A549 (cell line): ENCODE measurements at regions not wholly inside any gene's neighbourhood (a gene's known extent, or its start where the extent isn't known, plus 50 kb on each side); places are given as distances from the start of the nearest gene placed in this dataset.

Experiments used
- ATAC-seq, 2 experiments: fragments of 200-7000 bp in 1 of 2; fragments of >200 bp in 1 of 2; cut with Nextera tagmentation in 1 of 2; cut with Tn5 transposase in 1 of 2; 3 replicates each; pipeline versions ENCODE4 v1.8.0 to v1.9.1; 2018 to 2020; ENCODE audit warnings: mild to moderate bottlenecking in 1 of 2, moderate library complexity in 1 of 2
- CTCF ChIA-PET: fragments of 300-600 bp; sonication (Branson Sonifier 250); formaldehyde crosslinking; extraction: SDS; loops from one replicate; lab custom pipeline; 2021; ENCODE audit warnings: antibody characterized with exemption, inconsistent platforms; lab: Yijun Ruan, JAX
- POLR2A ChIA-PET: fragments of 350-600 bp; formaldehyde crosslinking; extraction: SDS; loops from one replicate; lab custom pipeline; 2021; ENCODE audit warnings: antibody characterized with exemption, inconsistent platforms; lab: Yijun Ruan, JAX
- DNase-seq, 2 experiments: peaks; one replicate each; pipeline versions ENCODE4 v3.0.0 to v3.0.0-alpha.2; 2011 to 2016; ENCODE audit warnings: low read depth in 1 of 2, low spot score in 1 of 2
- FAIRE-seq: peaks from 2 replicates; lab custom pipeline; 2011; peaks lifted over from hg19 to GRCh38; lab: Jason Lieb, UNC
- H3K27ac ChIP-seq, 2 experiments: fragments of >200 bp; sonication (Bioruptor Twin); formaldehyde crosslinking; 3 replicates each; pipeline ENCODE4 v1.5.1; 2016 to 2017
- H3K4me1 ChIP-seq: fragments of >200 bp; sonication (Bioruptor Twin); formaldehyde crosslinking; 3 replicates; pipeline ENCODE4 v1.6.1; 2016
- H3K4me2 ChIP-seq: fragments of >200 bp; sonication (Bioruptor Twin); formaldehyde crosslinking; 3 replicates; pipeline ENCODE4 v1.6.1; 2016
- H3K4me3 ChIP-seq: fragments of >200 bp; sonication (Bioruptor Twin); formaldehyde crosslinking; 3 replicates; pipeline ENCODE4 v1.5.1; 2016
- H3K9me3 ChIP-seq: fragments of >200 bp; sonication (Bioruptor Twin); formaldehyde crosslinking; 3 replicates; pipeline ENCODE4 v1.6.1; 2016
- CBX2 ChIP-seq: fragments of 200-600 bp; sonication (generic); IDR thresholded peaks from 2 replicates; pipeline ENCODE4 v1.6.1; 2016; ENCODE audit warnings: low read depth, mild to moderate bottlenecking, borderline replicate concordance
- CHD4 ChIP-seq: fragments of 200-600 bp; sonication (generic); IDR thresholded peaks from 2 replicates; pipeline ENCODE4 v1.6.1; 2016; ENCODE audit warnings: antibody characterized with exemption, mild to moderate bottlenecking, borderline replicate concordance
- EHMT2 ChIP-seq: fragments of 200-600 bp; sonication (generic); IDR thresholded peaks from 2 replicates; pipeline ENCODE4 v1.6.1; 2016; ENCODE audit warnings: antibody characterized with exemption, low read depth, mild to moderate bottlenecking, moderate library complexity
- EP300 ChIP-seq, 2 experiments: fragments of >200 bp; sonication (Bioruptor Twin); formaldehyde crosslinking; IDR thresholded peaks; 2 replicates in 1 of 2; 3 replicates in 1 of 2; pipeline ENCODE4 v1.6.1; 2016 to 2017
- ESRRA ChIP-seq: fragments of 150-350 bp; IDR thresholded peaks from 2 replicates; pipeline ENCODE4 v1.6.1; 2014; ENCODE audit warnings: mild to moderate bottlenecking, low read length, borderline replicate concordance
- FOSB ChIP-seq: fragments of 250-450 bp; sonication (Bioruptor Pico); IDR thresholded peaks from 2 replicates; pipeline ENCODE4 v1.5.0; 2020; ENCODE audit warnings: mild to moderate bottlenecking, moderate library complexity
- HEYL ChIP-seq: fragments of 250-450 bp; sonication (Bioruptor Pico); IDR thresholded peaks from 2 replicates; pipeline ENCODE4 v1.8.0; 2021; ENCODE audit warnings: mild to moderate bottlenecking, moderate library complexity
- JUN ChIP-seq, 2 experiments: fragments of >200 bp; sonication (Bioruptor Twin); formaldehyde crosslinking; IDR thresholded peaks; 2 replicates in 1 of 2; 3 replicates in 1 of 2; pipeline ENCODE4 v1.6.1; 2016 to 2017
- JUNB ChIP-seq: fragments of >200 bp; sonication (Bioruptor Twin); formaldehyde crosslinking; IDR thresholded peaks from 2 replicates; pipeline ENCODE4 v1.6.1; 2016
- KDM5A ChIP-seq: fragments of 200-600 bp; sonication (generic); IDR thresholded peaks from 2 replicates; pipeline ENCODE4 v1.6.1; 2016; ENCODE audit warnings: antibody characterized with exemption, mild to moderate bottlenecking
- MYC ChIP-seq: IDR thresholded peaks from 2 replicates; pipeline ENCODE4 v1.6.1; 2012; ENCODE audit warnings: mild to moderate bottlenecking, inconsistent platforms, low read length, improper control_type of control experiment, borderline replicate concordance
- NR3C1 ChIP-seq: fragments of >200 bp; sonication (Bioruptor Twin); formaldehyde crosslinking; IDR thresholded peaks from 3 replicates; pipeline ENCODE4 v1.6.1; 2017
- POLR2A ChIP-seq: IDR thresholded peaks from 2 replicates; pipeline ENCODE4 v1.6.1; 2012; ENCODE audit warnings: mild to moderate bottlenecking, low read length
- POLR2AphosphoS2 ChIP-seq: conservative IDR thresholded peaks from 2 replicates; pipeline ENCODE4 v1.6.1; 2012; ENCODE audit warnings: low read length, improper control_type of control experiment, inconsistent platforms
- RAD21 ChIP-seq, 2 experiments: fragments of >200 bp in 1 of 2; sonication (Bioruptor Twin) in 1 of 2; formaldehyde crosslinking in 1 of 2; IDR thresholded peaks in 1 of 2; conservative IDR thresholded peaks in 1 of 2; 2 replicates in 1 of 2; 3 replicates in 1 of 2; pipeline ENCODE4 v1.6.1; 2012 to 2018; ENCODE audit warnings: inconsistent platforms in 1 of 2
- RCOR1 ChIP-seq: fragments of 150-350 bp; IDR thresholded peaks from 2 replicates; pipeline ENCODE4 v1.6.1; 2014; ENCODE audit warnings: antibody characterized with exemption, low read length, low read depth
- RNF2 ChIP-seq: fragments of 200-600 bp; sonication (generic); IDR thresholded peaks from 2 replicates; pipeline ENCODE4 v1.6.1; 2016; ENCODE audit warnings: low read depth, mild to moderate bottlenecking, antibody characterized with exemption, moderate library complexity, borderline replicate concordance
- TFCP2L1 ChIP-seq: fragments of 250-450 bp; sonication (Bioruptor Pico); IDR thresholded peaks from 2 replicates; pipeline ENCODE4 v1.5.0; 2021; ENCODE audit warnings: mild to moderate bottlenecking
- ZFP36 ChIP-seq: fragments of 450-650 bp; IDR thresholded peaks from 2 replicates; pipeline ENCODE4 v1.6.1; 2014; ENCODE audit warnings: borderline replicate concordance; ENCODE audit not compliant: partially characterized antibody
- ZSCAN20 ChIP-seq: fragments of 250-450 bp; sonication (Bioruptor Pico); IDR thresholded peaks from 2 replicates; pipeline ENCODE4 v1.8.0; 2022; ENCODE audit warnings: mild to moderate bottlenecking, moderate library complexity
- WGBS: methylation state at CpG from one replicate; pipeline ENCODE4 v1.1.6; 2017; ENCODE audit errors: missing lambda C conversion rate; 5-methylcytosine and 5-hydroxymethylcytosine counted together
- TF ChIP-seq, protein P1 (sequence below): fragments of 450-650 bp; IDR thresholded peaks from 2 replicates; pipeline ENCODE4 v1.6.1; 2014; ENCODE audit warnings: antibody characterized with exemption
- TF ChIP-seq, protein P2 (sequence below): fragments of 150-350 bp; IDR thresholded peaks from 2 replicates; pipeline ENCODE4 v1.6.1; 2014; ENCODE audit warnings: low read depth, mild to moderate bottlenecking, low read length

DNA sequence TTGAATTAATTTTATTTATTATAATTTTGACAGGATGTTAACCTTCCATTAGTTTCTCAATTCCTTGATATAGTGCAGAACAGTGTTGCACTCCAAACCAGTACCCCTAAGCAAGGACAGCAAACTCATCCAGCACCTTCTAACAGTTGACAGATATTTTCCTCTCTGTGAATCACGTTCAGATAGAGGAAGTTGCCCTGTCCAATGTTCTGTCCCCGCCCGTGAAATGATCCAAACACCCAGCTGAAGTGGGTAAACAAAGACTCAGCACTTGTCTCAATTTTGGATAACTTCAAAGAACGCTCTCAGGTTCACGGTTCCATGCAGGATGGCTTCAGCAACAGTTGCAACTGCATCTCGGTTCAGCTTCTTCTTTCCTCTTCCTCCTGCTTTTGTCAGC lies 1240.0 kb upstream of the ADGRL3 start:
- 3% methylated on average over 6 of the region's 6 CpGs for WGBS

DNA sequence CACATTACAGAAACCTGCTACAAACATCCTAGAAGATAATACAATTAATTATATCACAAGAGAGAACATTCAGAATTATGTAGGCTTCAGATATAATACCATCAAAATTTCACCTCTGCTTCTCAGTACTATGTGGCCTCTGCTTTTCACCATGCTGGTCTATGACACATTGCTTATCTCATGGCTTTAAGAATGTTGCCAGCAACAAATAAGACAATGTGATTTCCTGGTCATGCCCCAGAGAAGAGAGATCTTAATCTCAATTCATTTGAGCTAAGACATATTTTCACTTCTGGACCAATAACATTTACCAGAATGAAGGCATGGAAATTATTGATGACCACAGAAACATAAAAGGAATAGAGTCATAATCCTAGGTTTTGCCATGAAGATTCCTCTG lies 1233.4 kb upstream of the ADGRL3 start:
- H3K4me1 ChIP-seq, result no peaks in the 10 kb centered on the region
- no peak overlapping the region for H3K4me2 ChIP-seq
- TF ChIP-seq MYC (no peak), KDM5A (no peak), ZFP36 (no peak), POLR2A (no peak), RAD21 (conservative IDR thresholded peaks at IDR 0.05 in 1 of 2, IDR thresholded peaks at IDR 0.05 in 1 of 2) (no peak), RNF2 (no peak), ZSCAN20 (CRISPR knock-in tag) (no peak), POLR2AphosphoS2 (no peak), FOSB (CRISPR knock-in tag) (no peak), ESRRA (no peak)
- TF ChIP-seq, protein P1, sequence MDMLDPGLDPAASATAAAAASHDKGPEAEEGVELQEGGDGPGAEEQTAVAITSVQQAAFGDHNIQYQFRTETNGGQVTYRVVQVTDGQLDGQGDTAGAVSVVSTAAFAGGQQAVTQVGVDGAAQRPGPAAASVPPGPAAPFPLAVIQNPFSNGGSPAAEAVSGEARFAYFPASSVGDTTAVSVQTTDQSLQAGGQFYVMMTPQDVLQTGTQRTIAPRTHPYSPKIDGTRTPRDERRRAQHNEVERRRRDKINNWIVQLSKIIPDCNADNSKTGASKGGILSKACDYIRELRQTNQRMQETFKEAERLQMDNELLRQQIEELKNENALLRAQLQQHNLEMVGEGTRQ, result no peak
- H3K4me3 ChIP-seq, result no peak overlapping the region
- FAIRE-seq (no peak), DNase-seq (no peak), ATAC-seq (no peak)
- H3K27ac ChIP-seq, result no peak overlapping the region
- CTCF ChIA-PET, result no interaction called here
- POLR2A ChIA-PET, result no interaction called here
- H3K9me3 ChIP-seq, result no peaks in the 10 kb centered on the region

More for the DNA sequence above, 1240.0 kb upstream of the ADGRL3 start:
- FAIRE-seq (no peak), ATAC-seq (no peak), DNase-seq (no peak)
- ChIA-PET CTCF (no interaction called here), POLR2A (no interaction called here)
- Histone ChIP-seq H3K4me1 (no peaks in the 10 kb centered on the region), H3K27ac (no peak overlapping the region), H3K4me2 (no peak overlapping the region), H3K4me3 (no peak overlapping the region), H3K9me3 (no peaks in the 10 kb centered on the region)
- TF ChIP-seq RCOR1, result no peak

DNA sequence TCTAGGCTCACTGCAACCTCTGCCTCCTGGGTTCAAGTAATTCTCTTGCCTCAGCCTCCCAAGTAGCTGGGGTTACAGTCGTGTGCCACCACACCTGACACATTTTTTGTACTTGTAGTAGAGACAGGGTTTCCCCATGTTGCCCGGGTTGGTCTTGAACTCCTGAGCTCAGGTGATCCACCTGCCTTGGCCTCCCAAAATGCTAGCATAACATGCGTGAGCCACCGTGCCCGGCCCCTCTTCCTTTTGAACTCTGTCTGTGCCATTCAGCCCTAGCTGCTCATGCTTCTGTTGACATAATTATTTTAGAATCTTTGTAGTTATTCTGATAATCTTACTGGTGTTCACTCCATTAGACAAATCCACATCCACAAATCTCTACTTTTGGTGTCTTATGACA lies 1231.3 kb upstream of the ADGRL3 start:
- DNase-seq (no peak), FAIRE-seq (no peak), ATAC-seq (no peak)
- CTCF ChIA-PET, result no interaction called here
- H3K4me3 ChIP-seq, result no peak overlapping the region
- POLR2A ChIA-PET, result no interaction called here
- WGBS, result 39% methylated on average over 5 of the region's 5 CpGs
- TF ChIP-seq, protein P2, sequence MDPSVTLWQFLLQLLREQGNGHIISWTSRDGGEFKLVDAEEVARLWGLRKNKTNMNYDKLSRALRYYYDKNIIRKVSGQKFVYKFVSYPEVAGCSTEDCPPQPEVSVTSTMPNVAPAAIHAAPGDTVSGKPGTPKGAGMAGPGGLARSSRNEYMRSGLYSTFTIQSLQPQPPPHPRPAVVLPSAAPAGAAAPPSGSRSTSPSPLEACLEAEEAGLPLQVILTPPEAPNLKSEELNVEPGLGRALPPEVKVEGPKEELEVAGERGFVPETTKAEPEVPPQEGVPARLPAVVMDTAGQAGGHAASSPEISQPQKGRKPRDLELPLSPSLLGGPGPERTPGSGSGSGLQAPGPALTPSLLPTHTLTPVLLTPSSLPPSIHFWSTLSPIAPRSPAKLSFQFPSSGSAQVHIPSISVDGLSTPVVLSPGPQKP, result no peak
- TF ChIP-seq ZSCAN20 (CRISPR knock-in tag) (no peak), JUNB (no peak), CBX2 (no peak), HEYL (CRISPR knock-in tag) (no peak), JUN (IDR thresholded peaks at IDR 0.05) (no peak)
- no peak overlapping the region for H3K27ac ChIP-seq
- H3K9me3 ChIP-seq, result no peaks in the 10 kb centered on the region
- no peak overlapping the region for H3K4me2 ChIP-seq
- no peaks in the 10 kb centered on the region for H3K4me1 ChIP-seq

DNA sequence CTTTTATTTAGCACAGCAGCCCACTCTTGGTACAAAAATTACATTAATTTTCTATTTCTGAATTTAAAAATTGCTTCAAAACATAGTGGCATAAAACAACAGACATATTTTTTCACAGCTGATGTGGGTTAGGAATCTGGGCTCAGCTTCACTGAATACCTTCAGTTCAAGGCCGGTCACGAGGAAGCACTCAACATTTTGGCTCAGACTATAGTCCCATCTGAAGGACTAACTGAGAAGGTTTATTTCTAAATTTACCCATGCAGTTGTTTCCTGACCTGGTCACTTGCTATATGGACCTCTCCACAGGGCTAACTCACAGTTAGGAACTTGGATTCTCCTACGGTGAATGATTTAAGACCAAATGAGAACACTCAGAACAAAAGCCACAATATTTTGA lies 1230.2 kb upstream of the ADGRL3 start:
- H3K27ac ChIP-seq, result no peak overlapping the region
- TF ChIP-seq CHD4, result no peak
- no peak for TF ChIP-seq ZSCAN20 (CRISPR knock-in tag)
- TF ChIP-seq NR3C1, result no peak
- no peak for TF ChIP-seq EHMT2
- no peak for TF ChIP-seq TFCP2L1 (CRISPR knock-in tag)
- TF ChIP-seq POLR2A, result no peak
- TF ChIP-seq, protein P2, result no peak
- TF ChIP-seq EP300 (IDR thresholded peaks at IDR 0.05), result no peak
- TF ChIP-seq KDM5A, result no peak
- no peaks in the 10 kb centered on the region for H3K9me3 ChIP-seq
- no peaks in the 10 kb centered on the region for H3K4me1 ChIP-seq
- no peak overlapping the region for H3K4me2 ChIP-seq
- ATAC-seq (no peak), DNase-seq (no peak), FAIRE-seq (no peak)
- ChIA-PET CTCF (no interaction called here), POLR2A (no interaction called here)
- no peak overlapping the region for H3K4me3 ChIP-seq
- WGBS, result 70% methylated on average over 3 of the region's 3 CpGs
